ENCODE measurements at regions not wholly inside any gene's neighbourhood (a gene's known extent, or its start where the extent isn't known, plus 50 kb on each side); places are given as distances from the start of the nearest gene placed in this dataset.
A peak's percentile ranks its signal among the peaks of the same experiment; 100 is the strongest.

- no peak overlapping the region for H3K27ac Mint-ChIP-seq
- no peaks in the 10 kb centered on the region for H3K36me3 ChIP-seq (ENCODE audit: insufficient read depth)
- peaks cover 6% of the 10 kb centered on the region; the same call in 1 of the 2 replicates for H3K9me2 ChIP-seq (ENCODE audit: insufficient read depth)
- ATAC-seq (no peak), DNase-seq (ENCODE audit: low spot score) (no peak)
- no peak for TF ChIP-seq NANOG (IDR thresholded peaks at IDR 0.05; ENCODE audit: borderline replicate concordance)
- H3K79me2 ChIP-seq (replicated peaks; ENCODE audit: insufficient read depth), result no peaks in the 10 kb centered on the region
- no peak overlapping the region for H3K4me3 Mint-ChIP-seq
- no peaks in the 10 kb centered on the region for H3F3A ChIP-seq (replicated peaks; ENCODE audit: low read depth)
- no peak overlapping the region for H3K4me2 ChIP-seq
- no peaks in the 10 kb centered on the region for H3K36me3 Mint-ChIP-seq (ENCODE audit: low read depth)
- no peak overlapping the region; the same call in 1 of the 2 replicates for H2AFZ ChIP-seq
- peaks cover 12% of the 10 kb centered on the region for H3K4me1 Mint-ChIP-seq
- peaks cover 2% of the 10 kb centered on the region for H3K27me3 Mint-ChIP-seq (ENCODE audit: insufficient read depth, low read depth, poor library complexity)
- no peak overlapping the region for H3K27ac ChIP-seq (ENCODE audit: low read depth)
- H3K9me3 Mint-ChIP-seq, result no peaks in the 10 kb centered on the region
- H3K4me1 ChIP-seq (ENCODE audit: insufficient read depth), result peaks cover 13% of the 10 kb centered on the region
- no peaks in the 10 kb centered on the region for H4K20me1 ChIP-seq (replicated peaks; ENCODE audit: insufficient read depth)
- no peaks in the 10 kb centered on the region for H3K27me3 ChIP-seq (ENCODE audit: insufficient read depth)
- H3K4me3 ChIP-seq, result no peak overlapping the region
These were observed 639.0 kb upstream of the KLF12 start for GRCh38 chr13:74773248-74773647.

DNA sequence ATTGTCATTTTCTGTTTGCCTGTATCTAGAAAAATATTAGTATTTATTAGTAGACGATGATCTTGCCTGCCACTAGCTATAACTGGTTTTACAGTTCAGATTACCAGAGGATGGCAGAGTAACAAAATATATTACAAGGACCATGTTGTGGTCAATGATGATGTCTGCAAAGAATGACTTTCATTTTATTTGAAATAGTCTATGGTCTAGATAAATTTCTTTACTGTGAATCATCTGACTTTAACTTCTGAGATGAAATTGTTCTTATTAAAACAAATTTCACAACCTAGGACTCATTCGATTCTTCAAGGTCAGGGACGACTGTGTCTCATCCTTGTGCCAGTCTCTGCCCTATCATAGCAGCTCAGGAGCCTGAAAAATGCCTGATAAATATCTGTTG, 637.8 kb upstream of the KLF12 start:
- Histone ChIP-seq H2AFZ (0 out of 2 replicates have a peak overlapping the region, but pooled peaks have one; percentile 70), H3K27me3 (ENCODE audit: insufficient read depth) (no peaks in the 10 kb centered on the region), H3K36me3 (ENCODE audit: insufficient read depth) (no peaks in the 10 kb centered on the region), H3K4me2 (no peak overlapping the region), H3F3A (replicated peaks; ENCODE audit: low read depth) (no peaks in the 10 kb centered on the region), H4K20me1 (replicated peaks; ENCODE audit: insufficient read depth) (no peaks in the 10 kb centered on the region), H3K79me2 (replicated peaks; ENCODE audit: insufficient read depth) (no peaks in the 10 kb centered on the region), H3K4me1 (ENCODE audit: insufficient read depth) (peaks cover 13% of the 10 kb centered on the region), H3K4me3 (no peak overlapping the region), H3K27ac (ENCODE audit: low read depth) (no peak overlapping the region), H3K9me2 (ENCODE audit: insufficient read depth) (peaks cover 6% of the 10 kb centered on the region; the same call in 1 of the 2 replicates)
- H3K9me3 Mint-ChIP-seq, result no peaks in the 10 kb centered on the region
- H3K36me3 Mint-ChIP-seq (ENCODE audit: low read depth), result no peaks in the 10 kb centered on the region
- DNase-seq (ENCODE audit: low spot score) (no peak), ATAC-seq (no peak)
- peaks cover 12% of the 10 kb centered on the region for H3K4me1 Mint-ChIP-seq
- H3K27ac Mint-ChIP-seq, result no peak overlapping the region
- no peak overlapping the region for H3K4me3 Mint-ChIP-seq
- peaks cover 2% of the 10 kb centered on the region for H3K27me3 Mint-ChIP-seq (ENCODE audit: insufficient read depth, low read depth, poor library complexity)
- TF ChIP-seq POLR2AphosphoS5 (IDR thresholded peaks at IDR 0.05; ENCODE audit: low read depth) (no peak), EZH2 (IDR thresholded peaks at IDR 0.05; ENCODE audit: low read depth, unreplicated experiment) (no peak), CREB1 (CRISPR knock-in tag; IDR thresholded peaks at IDR 0.05; ENCODE audit: low read depth) (no peak), NANOG (IDR thresholded peaks at IDR 0.05; ENCODE audit: borderline replicate concordance) (no peak), EZH2phosphoT487 (IDR thresholded peaks at IDR 0.05; ENCODE audit: unreplicated experiment) (no peak), JUNB (IDR thresholded peaks at IDR 0.05; ENCODE audit: unreplicated experiment) (no peak), ETS1 (IDR thresholded peaks at IDR 0.05) (no peak), ZNF114 (CRISPR knock-in tag; IDR thresholded peaks at IDR 0.05) (no peak)
- TF ChIP-seq, protein P1, sequence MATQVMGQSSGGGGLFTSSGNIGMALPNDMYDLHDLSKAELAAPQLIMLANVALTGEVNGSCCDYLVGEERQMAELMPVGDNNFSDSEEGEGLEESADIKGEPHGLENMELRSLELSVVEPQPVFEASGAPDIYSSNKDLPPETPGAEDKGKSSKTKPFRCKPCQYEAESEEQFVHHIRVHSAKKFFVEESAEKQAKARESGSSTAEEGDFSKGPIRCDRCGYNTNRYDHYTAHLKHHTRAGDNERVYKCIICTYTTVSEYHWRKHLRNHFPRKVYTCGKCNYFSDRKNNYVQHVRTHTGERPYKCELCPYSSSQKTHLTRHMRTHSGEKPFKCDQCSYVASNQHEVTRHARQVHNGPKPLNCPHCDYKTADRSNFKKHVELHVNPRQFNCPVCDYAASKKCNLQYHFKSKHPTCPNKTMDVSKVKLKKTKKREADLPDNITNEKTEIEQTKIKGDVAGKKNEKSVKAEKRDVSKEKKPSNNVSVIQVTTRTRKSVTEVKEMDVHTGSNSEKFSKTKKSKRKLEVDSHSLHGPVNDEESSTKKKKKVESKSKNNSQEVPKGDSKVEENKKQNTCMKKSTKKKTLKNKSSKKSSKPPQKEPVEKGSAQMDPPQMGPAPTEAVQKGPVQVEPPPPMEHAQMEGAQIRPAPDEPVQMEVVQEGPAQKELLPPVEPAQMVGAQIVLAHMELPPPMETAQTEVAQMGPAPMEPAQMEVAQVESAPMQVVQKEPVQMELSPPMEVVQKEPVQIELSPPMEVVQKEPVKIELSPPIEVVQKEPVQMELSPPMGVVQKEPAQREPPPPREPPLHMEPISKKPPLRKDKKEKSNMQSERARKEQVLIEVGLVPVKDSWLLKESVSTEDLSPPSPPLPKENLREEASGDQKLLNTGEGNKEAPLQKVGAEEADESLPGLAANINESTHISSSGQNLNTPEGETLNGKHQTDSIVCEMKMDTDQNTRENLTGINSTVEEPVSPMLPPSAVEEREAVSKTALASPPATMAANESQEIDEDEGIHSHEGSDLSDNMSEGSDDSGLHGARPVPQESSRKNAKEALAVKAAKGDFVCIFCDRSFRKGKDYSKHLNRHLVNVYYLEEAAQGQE (IDR thresholded peaks at IDR 0.05; ENCODE audit: unreplicated experiment), result no peak
- TF ChIP-seq, protein P2, sequence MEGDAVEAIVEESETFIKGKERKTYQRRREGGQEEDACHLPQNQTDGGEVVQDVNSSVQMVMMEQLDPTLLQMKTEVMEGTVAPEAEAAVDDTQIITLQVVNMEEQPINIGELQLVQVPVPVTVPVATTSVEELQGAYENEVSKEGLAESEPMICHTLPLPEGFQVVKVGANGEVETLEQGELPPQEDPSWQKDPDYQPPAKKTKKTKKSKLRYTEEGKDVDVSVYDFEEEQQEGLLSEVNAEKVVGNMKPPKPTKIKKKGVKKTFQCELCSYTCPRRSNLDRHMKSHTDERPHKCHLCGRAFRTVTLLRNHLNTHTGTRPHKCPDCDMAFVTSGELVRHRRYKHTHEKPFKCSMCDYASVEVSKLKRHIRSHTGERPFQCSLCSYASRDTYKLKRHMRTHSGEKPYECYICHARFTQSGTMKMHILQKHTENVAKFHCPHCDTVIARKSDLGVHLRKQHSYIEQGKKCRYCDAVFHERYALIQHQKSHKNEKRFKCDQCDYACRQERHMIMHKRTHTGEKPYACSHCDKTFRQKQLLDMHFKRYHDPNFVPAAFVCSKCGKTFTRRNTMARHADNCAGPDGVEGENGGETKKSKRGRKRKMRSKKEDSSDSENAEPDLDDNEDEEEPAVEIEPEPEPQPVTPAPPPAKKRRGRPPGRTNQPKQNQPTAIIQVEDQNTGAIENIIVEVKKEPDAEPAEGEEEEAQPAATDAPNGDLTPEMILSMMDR (conservative IDR thresholded peaks at IDR 0.05; ENCODE audit: low read depth in 2 of 2), result no peak
